ENCODE measurements at regions not wholly inside any gene's neighbourhood (a gene's known extent, or its start where the extent isn't known, plus 50 kb on each side); places are given as distances from the start of the nearest gene placed in this dataset.

DNA sequence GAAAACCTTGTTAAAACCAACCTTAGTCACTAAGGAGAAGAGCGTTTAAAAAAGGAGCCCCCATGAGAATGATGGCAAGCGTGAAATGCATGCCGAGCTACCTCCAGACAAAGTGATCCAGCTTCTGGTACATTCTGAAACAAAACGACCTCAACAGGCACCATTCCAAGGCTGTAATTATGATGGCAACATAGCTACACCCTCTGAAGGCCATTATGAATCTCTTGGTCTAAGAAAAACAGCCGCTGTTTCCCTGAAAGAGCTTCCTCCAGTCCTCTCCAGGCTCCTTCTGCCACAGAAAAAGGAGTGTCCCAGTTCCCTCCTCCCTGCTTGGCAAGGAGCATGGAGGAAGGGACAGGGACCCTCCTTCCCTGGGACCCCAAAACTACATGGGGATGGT is 50.0 kb upstream of the ABLIM1 start:
- no CpG with 5 or more reads among the region's 5 CpGs for WGBS (ENCODE audit: extremely low coverage, insufficient coverage, insufficient read length)
- Histone ChIP-seq H3K9ac (ENCODE audit: low read length) (no peak overlapping the region), H3K79me2 (ENCODE audit: control insufficient read depth, insufficient read depth, low read length, poor library complexity) (no peaks in the 10 kb centered on the region)

DNA sequence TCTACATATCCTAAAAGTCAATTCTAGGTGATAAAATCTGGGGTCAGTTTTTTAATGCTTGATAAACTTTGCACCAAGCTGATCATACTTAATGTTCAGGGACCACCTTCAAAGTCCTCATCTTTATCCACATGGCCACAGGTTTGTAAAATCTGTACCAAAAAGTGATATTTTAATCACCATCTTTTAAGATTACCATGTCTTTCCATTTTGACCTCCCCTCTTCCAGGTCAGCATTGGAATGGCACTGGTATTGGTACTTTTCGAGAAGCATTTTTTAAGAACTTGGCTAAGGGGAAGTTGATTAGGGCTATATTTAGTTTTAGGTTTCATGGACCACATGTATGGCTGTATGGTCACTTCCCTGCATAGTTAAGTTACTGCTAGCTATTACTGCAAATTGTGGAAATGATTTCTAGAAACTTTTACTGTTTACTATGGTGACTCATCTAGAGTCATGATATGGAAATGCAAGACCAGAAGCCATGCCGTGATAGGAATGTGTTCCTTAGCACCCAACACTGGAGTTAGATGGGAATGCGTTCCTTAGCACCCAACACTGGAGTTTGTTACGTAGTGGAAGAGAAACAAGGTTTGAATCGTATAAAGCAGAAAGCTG is 50.8 kb upstream of the ABLIM1 start:
- H3K9me3 ChIP-seq (ENCODE audit: insufficient read depth, low read depth, low read length): no peaks in the 10 kb centered on the region
- H3K9ac ChIP-seq (ENCODE audit: low read length): no peak overlapping the region
- H3K23ac ChIP-seq (ENCODE audit: low read length): no peak overlapping the region
- H4K8ac ChIP-seq (ENCODE audit: low read depth, low read length): no peak overlapping the region
- H2BK120ac ChIP-seq (ENCODE audit: insufficient read depth, low read length, poor library complexity): no peak overlapping the region
- peak; percentile 54 to 70 for DNase-seq
- H3K4ac ChIP-seq (ENCODE audit: low read depth, low read length): no peak overlapping the region
- no peak overlapping the region for H2AK5ac ChIP-seq (ENCODE audit: low read length)
- no peak overlapping the region for H4K91ac ChIP-seq (ENCODE audit: low read depth, low read length)
- H2BK5ac ChIP-seq (ENCODE audit: low read depth, low read length, poor library complexity): no peak overlapping the region
- no peak overlapping the region for H3K14ac ChIP-seq (ENCODE audit: low read length)
- no peaks in the 10 kb centered on the region for H3K4me1 ChIP-seq (ENCODE audit: control insufficient read depth in 1 of 2, insufficient read depth in 2 of 2, low read length in 2 of 2)
- no peaks in the 10 kb centered on the region for H3K79me1 ChIP-seq (ENCODE audit: low read length)
- H2AFZ ChIP-seq (ENCODE audit: insufficient read depth, low read length, poor library complexity): no peak overlapping the region
- H3K27ac ChIP-seq (ENCODE audit: low read depth, low read length): no peak overlapping the region
- H3K4me3 ChIP-seq (ENCODE audit: low read depth, low read length): no peak overlapping the region
- no peaks in the 10 kb centered on the region for H3K36me3 ChIP-seq (ENCODE audit: control insufficient read depth in 1 of 2, insufficient read depth in 2 of 2, low read length in 2 of 2)
- no peak overlapping the region for H3K18ac ChIP-seq (ENCODE audit: low read length)
- no peaks in the 10 kb centered on the region for H3K27me3 ChIP-seq (ENCODE audit: insufficient read depth, low read length)
- H3K4me2 ChIP-seq (ENCODE audit: low read length): no peak overlapping the region
- H2BK12ac ChIP-seq (ENCODE audit: low read length): no peak overlapping the region
- no CpG with 5 or more reads among the region's 5 CpGs for WGBS (ENCODE audit: extremely low coverage, insufficient coverage, insufficient read length)
- no peak overlapping the region for H4K12ac ChIP-seq (ENCODE audit: low read depth, low read length)
- H3K79me2 ChIP-seq (ENCODE audit: control insufficient read depth, insufficient read depth, low read length, poor library complexity): no peaks in the 10 kb centered on the region

More for the DNA sequence above, 50.0 kb upstream of the ABLIM1 start:
- Histone ChIP-seq H4K12ac (ENCODE audit: low read depth, low read length) (no peak overlapping the region), H3K14ac (ENCODE audit: low read length) (no peak overlapping the region), H2AFZ (ENCODE audit: insufficient read depth, low read length, poor library complexity) (no peak overlapping the region), H3K79me1 (ENCODE audit: low read length) (no peaks in the 10 kb centered on the region), H2BK120ac (ENCODE audit: insufficient read depth, low read length, poor library complexity) (no peak overlapping the region), H3K23ac (ENCODE audit: low read length) (no peak overlapping the region), H2BK5ac (ENCODE audit: low read depth, low read length, poor library complexity) (no peak overlapping the region), H3K36me3 (ENCODE audit: control insufficient read depth in 1 of 2, insufficient read depth in 2 of 2, low read length in 2 of 2) (no peaks in the 10 kb centered on the region), H2AK5ac (ENCODE audit: low read length) (no peak overlapping the region), H4K8ac (ENCODE audit: low read depth, low read length) (no peak overlapping the region), H2BK12ac (ENCODE audit: low read length) (peak overlapping the region; percentile 45), H3K4me1 (ENCODE audit: control insufficient read depth in 1 of 2, insufficient read depth in 2 of 2, low read length in 2 of 2) (no peaks in the 10 kb centered on the region), H3K4ac (ENCODE audit: low read depth, low read length) (no peak overlapping the region), H3K18ac (ENCODE audit: low read length) (no peak overlapping the region), H3K9me3 (ENCODE audit: insufficient read depth, low read depth, low read length) (no peaks in the 10 kb centered on the region), H4K91ac (ENCODE audit: low read depth, low read length) (no peak overlapping the region), H3K27ac (ENCODE audit: low read depth, low read length) (no peak overlapping the region), H3K4me2 (ENCODE audit: low read length) (no peak overlapping the region), H3K4me3 (ENCODE audit: low read depth, low read length) (no peak overlapping the region), H3K27me3 (ENCODE audit: insufficient read depth, low read length) (no peaks in the 10 kb centered on the region)
- DNase-seq: no peak

DNA sequence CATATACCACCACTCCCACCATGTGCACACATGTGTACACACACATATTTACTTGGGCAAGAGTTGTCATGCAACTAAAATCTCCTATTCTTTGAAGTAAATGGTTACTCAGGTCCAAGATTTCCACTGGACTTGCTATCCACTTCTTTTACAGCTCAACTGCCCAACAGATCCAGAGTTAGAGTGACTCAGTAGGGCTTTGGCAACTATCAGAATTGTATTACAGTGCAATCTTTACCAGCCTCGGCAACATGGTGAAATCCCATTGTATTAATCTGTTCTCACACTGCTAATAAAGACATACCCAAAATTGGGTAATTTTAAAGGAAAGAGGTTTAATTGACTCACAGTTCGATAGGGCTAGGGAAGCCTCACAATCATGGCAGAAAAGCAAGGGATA is 51.9 kb upstream of the ABLIM1 start:
- Histone ChIP-seq H3K9ac (ENCODE audit: low read length) (no peak overlapping the region), H4K12ac (ENCODE audit: low read depth, low read length) (no peak overlapping the region), H3K4ac (ENCODE audit: low read depth, low read length) (no peak overlapping the region), H2AK5ac (ENCODE audit: low read length) (no peak overlapping the region), H3K18ac (ENCODE audit: low read length) (no peak overlapping the region), H3K4me2 (ENCODE audit: low read length) (no peak overlapping the region), H3K4me3 (ENCODE audit: low read depth, low read length) (no peak overlapping the region), H2BK120ac (ENCODE audit: insufficient read depth, low read length, poor library complexity) (no peak overlapping the region), H3K9me3 (ENCODE audit: insufficient read depth, low read depth, low read length) (no peaks in the 10 kb centered on the region), H3K23ac (ENCODE audit: low read length) (no peak overlapping the region), H4K8ac (ENCODE audit: low read depth, low read length) (no peak overlapping the region), H3K27me3 (ENCODE audit: insufficient read depth, low read length) (no peaks in the 10 kb centered on the region), H3K36me3 (ENCODE audit: control insufficient read depth in 1 of 2, insufficient read depth in 2 of 2, low read length in 2 of 2) (no peaks in the 10 kb centered on the region), H3K79me2 (ENCODE audit: control insufficient read depth, insufficient read depth, low read length, poor library complexity) (no peaks in the 10 kb centered on the region), H4K91ac (ENCODE audit: low read depth, low read length) (no peak overlapping the region), H2BK5ac (ENCODE audit: low read depth, low read length, poor library complexity) (no peak overlapping the region), H3K79me1 (ENCODE audit: low read length) (no peaks in the 10 kb centered on the region), H3K14ac (ENCODE audit: low read length) (no peak overlapping the region), H2BK12ac (ENCODE audit: low read length) (no peak overlapping the region), H2AFZ (ENCODE audit: insufficient read depth, low read length, poor library complexity) (no peak overlapping the region), H3K27ac (ENCODE audit: low read depth, low read length) (no peak overlapping the region), H3K4me1 (ENCODE audit: control insufficient read depth in 1 of 2, insufficient read depth in 2 of 2, low read length in 2 of 2) (no peaks in the 10 kb centered on the region)
- no CpG with 5 or more reads among the region's 2 CpGs for WGBS (ENCODE audit: extremely low coverage, insufficient coverage, insufficient read length)
- DNase-seq: no peak

DNA sequence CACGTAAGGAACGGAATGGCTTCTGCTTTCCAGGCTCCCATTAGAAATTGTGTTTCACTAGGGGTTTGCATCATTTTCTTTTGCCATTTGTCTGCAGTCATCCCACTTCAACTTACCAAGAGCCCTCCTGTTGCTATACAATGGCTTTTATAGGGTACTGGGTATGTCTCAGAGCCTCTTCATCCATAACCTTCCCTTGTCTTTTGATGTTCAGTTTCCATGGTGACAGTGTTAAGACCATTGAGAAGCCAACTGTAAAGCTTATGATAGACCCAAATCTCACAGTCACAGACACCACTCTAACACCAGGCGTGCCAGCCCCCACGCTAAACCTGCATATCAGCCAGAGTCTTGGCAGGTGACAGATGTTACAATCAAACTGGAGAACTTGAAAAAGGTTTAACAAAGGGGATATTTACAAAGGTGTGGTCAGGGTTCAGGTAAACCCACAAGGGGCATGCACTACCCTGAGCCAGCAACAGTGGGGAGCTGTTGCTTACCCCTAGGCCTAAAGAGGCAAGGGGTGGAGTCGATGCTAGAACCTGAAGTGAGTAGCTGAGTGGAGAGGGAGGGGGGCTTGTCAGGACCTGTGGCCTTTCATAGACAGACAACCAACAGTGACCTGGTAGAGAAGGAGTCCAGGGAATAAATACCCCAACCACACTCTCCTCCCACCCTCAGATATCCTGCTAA is 53.2 kb upstream of the ABLIM1 start:
- WGBS (ENCODE audit: extremely low coverage, insufficient coverage, insufficient read length): no CpG with 5 or more reads among the region's 5 CpGs

More for the DNA sequence above, 53.2 kb upstream of the ABLIM1 start:
- H2BK120ac ChIP-seq (ENCODE audit: insufficient read depth, low read length, poor library complexity): no peak overlapping the region
- no peak overlapping the region for H3K14ac ChIP-seq (ENCODE audit: low read length)
- no peak overlapping the region for H3K4ac ChIP-seq (ENCODE audit: low read depth, low read length)
- H3K18ac ChIP-seq (ENCODE audit: low read length): no peak overlapping the region
- no peaks in the 10 kb centered on the region for H3K9me3 ChIP-seq (ENCODE audit: insufficient read depth, low read depth, low read length)
- no peak overlapping the region for H2AFZ ChIP-seq (ENCODE audit: insufficient read depth, low read length, poor library complexity)
- no peak overlapping the region for H3K27ac ChIP-seq (ENCODE audit: low read depth, low read length)
- no peak for DNase-seq
- H2BK5ac ChIP-seq (ENCODE audit: low read depth, low read length, poor library complexity): no peak overlapping the region
- no peak overlapping the region for H3K23ac ChIP-seq (ENCODE audit: low read length)
- no peak overlapping the region for H3K9ac ChIP-seq (ENCODE audit: low read length)
- H3K4me1 ChIP-seq (ENCODE audit: control insufficient read depth in 1 of 2, insufficient read depth in 2 of 2, low read length in 2 of 2): no peaks in the 10 kb centered on the region
- no peak overlapping the region for H3K4me3 ChIP-seq (ENCODE audit: low read depth, low read length)
- no peak overlapping the region for H2AK5ac ChIP-seq (ENCODE audit: low read length)
- H2BK12ac ChIP-seq (ENCODE audit: low read length): no peak overlapping the region
- no peaks in the 10 kb centered on the region for H3K36me3 ChIP-seq (ENCODE audit: control insufficient read depth in 1 of 2, insufficient read depth in 2 of 2, low read length in 2 of 2)
- no peak overlapping the region for H4K91ac ChIP-seq (ENCODE audit: low read depth, low read length)
- no peaks in the 10 kb centered on the region for H3K27me3 ChIP-seq (ENCODE audit: insufficient read depth, low read length)
- H3K79me1 ChIP-seq (ENCODE audit: low read length): no peaks in the 10 kb centered on the region
- no peak overlapping the region for H4K8ac ChIP-seq (ENCODE audit: low read depth, low read length)
- no peak overlapping the region for H4K12ac ChIP-seq (ENCODE audit: low read depth, low read length)
- H3K4me2 ChIP-seq (ENCODE audit: low read length): no peak overlapping the region
- H3K79me2 ChIP-seq (ENCODE audit: control insufficient read depth, insufficient read depth, low read length, poor library complexity): no peaks in the 10 kb centered on the region

Data from trophoblast cell (in vitro differentiated cells and primary cell).